ENCODE measurements at regions not wholly inside any gene's neighbourhood (a gene's known extent, or its start where the extent isn't known, plus 50 kb on each side); places are given as distances from the start of the nearest gene placed in this dataset.

DNA sequence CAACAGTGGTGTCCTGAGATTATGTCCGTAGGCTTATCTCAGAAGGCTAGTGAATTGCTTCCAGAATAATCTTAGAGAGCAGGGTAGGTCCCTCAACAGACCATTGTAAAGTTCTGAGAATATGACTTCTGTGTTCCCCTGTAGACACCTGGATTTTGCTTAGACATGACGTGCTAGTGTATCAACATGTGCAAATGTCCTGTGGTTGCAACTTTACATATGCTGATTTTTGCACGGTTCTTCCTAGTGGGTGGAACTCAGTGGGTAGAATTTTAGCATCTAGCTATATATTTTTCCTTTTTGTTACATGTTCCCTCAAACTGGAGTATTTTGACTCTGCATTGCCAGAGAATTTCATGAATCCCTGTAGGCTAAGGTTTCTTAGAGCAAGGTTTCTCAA, 459.2 kb downstream of the RNF144B start:
- H3K27me3 Mint-ChIP-seq (ENCODE audit: low read depth in 3 of 3) = no peaks in the 10 kb centered on the region
- H3K9me3 Mint-ChIP-seq = peaks cover 0 to 3% (median 2%) of the 10 kb centered on the region in 7 donors
- WGBS (ENCODE audit: insufficient coverage) = 94% methylated on average over 2 of the region's 3 CpGs
- Histone ChIP-seq H3K9ac (ENCODE audit: insufficient read depth, low read length, poor library complexity, severe bottlenecking) (no peak overlapping the region), H3K36me3 (replicated peaks in 1 of 2; ENCODE audit: control insufficient read depth in 1 of 2, insufficient read depth in 2 of 2, low read length in 2 of 2) (no peaks in the 10 kb centered on the region), H3K79me2 (ENCODE audit: insufficient read depth, low read length) (no peaks in the 10 kb centered on the region), H3K27ac (ENCODE audit: low read depth in 1 of 2, low read length in 2 of 2) (no peak overlapping the region), H3K27me3 (ENCODE audit: control insufficient read depth in 2 of 2, insufficient read depth in 2 of 2, low read length in 2 of 2) (no peaks in the 10 kb centered on the region), H3K4me3 (replicated peaks in 1 of 3; ENCODE audit: low read depth in 2 of 3, low read length in 3 of 3) (no peak overlapping the region), H4K20me1 (ENCODE audit: insufficient read depth, low read length) (no peaks in the 10 kb centered on the region), H3K9me3 (replicated peaks in 1 of 2; ENCODE audit: control insufficient read depth in 1 of 2, insufficient read depth in 1 of 2, low read length in 2 of 2) (peaks cover 0 to 5% of the 10 kb centered on the region in 2 donors), H2AFZ (ENCODE audit: insufficient read depth, low read depth, low read length, poor library complexity, severe bottlenecking) (no peak overlapping the region), H3K4me1 (ENCODE audit: control insufficient read depth in 1 of 2, insufficient read depth in 2 of 2, low read length in 2 of 2) (no peaks in the 10 kb centered on the region), H3K4me2 (replicated peaks; ENCODE audit: extremely low read depth, low read length, poor library complexity, severe bottlenecking) (no peak overlapping the region)
- DNase-seq = no peak
- no peak overlapping the region for H3K27ac Mint-ChIP-seq
- H3K36me3 Mint-ChIP-seq = no peaks in the 10 kb centered on the region
- H3K4me1 Mint-ChIP-seq = no peaks in the 10 kb centered on the region
- no peak overlapping the region for H3K4me3 Mint-ChIP-seq
- intact Hi-C loops (cut with micrococcal nuclease) = no loop called here
- TF ChIP-seq CTCF (IDR thresholded peaks at IDR 0.05) = no peak

DNA sequence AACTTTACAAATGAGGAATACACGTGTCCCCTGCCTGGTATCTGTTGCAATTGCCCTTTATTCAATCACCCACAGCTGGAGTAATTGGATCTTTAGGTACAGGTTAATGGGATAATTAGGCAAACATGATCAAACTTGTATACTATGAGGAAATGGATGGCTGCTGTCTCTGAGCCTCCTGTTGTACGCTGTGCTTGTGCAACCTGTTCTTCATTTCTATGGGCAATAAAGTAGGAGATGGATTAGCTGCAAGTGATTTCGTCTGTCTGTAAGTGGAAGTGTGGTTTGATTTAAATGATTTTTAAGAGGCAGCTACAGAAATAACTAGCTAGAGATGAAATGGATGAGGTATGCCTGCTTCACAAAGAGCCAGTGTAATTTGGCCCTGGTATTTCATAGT, 474.1 kb downstream of the RNF144B start:
- 0% methylated on average over 1 of the region's 3 CpGs for WGBS (ENCODE audit: insufficient coverage)

More for the DNA sequence above, 474.1 kb downstream of the RNF144B start:
- H3K4me1 ChIP-seq (ENCODE audit: control insufficient read depth in 1 of 2, insufficient read depth in 2 of 2, low read length in 2 of 2) = no peaks in the 10 kb centered on the region
- Mint-ChIP-seq H3K27ac (no peak overlapping the region), H3K4me1 (no peaks in the 10 kb centered on the region), H3K27me3 (ENCODE audit: low read depth in 3 of 3) (peaks cover 0 to 2% (median 0%) of the 10 kb centered on the region in 3 donors), H3K36me3 (no peaks in the 10 kb centered on the region), H3K4me3 (no peak overlapping the region), H3K9me3 (peaks cover 0 to 9% (median 6%) of the 10 kb centered on the region in 7 donors)
- TF ChIP-seq CTCF (IDR thresholded peaks at IDR 0.05) = no peak
- H3K27ac ChIP-seq (ENCODE audit: low read depth in 1 of 2, low read length in 2 of 2) = no peak overlapping the region
- no peak overlapping the region for H2AFZ ChIP-seq (ENCODE audit: insufficient read depth, low read depth, low read length, poor library complexity, severe bottlenecking)
- no peak overlapping the region for H3K4me3 ChIP-seq (replicated peaks in 1 of 3; ENCODE audit: low read depth in 2 of 3, low read length in 3 of 3)
- H4K20me1 ChIP-seq (ENCODE audit: insufficient read depth, low read length) = no peaks in the 10 kb centered on the region
- DNase-seq = no peak
- no peaks in the 10 kb centered on the region for H3K79me2 ChIP-seq (ENCODE audit: insufficient read depth, low read length)
- H3K4me2 ChIP-seq (replicated peaks; ENCODE audit: extremely low read depth, low read length, poor library complexity, severe bottlenecking) = no peak overlapping the region
- no peaks in the 10 kb centered on the region for H3K27me3 ChIP-seq (ENCODE audit: control insufficient read depth in 2 of 2, insufficient read depth in 2 of 2, low read length in 2 of 2)
- H3K36me3 ChIP-seq (replicated peaks in 1 of 2; ENCODE audit: control insufficient read depth in 1 of 2, insufficient read depth in 2 of 2, low read length in 2 of 2) = no peaks in the 10 kb centered on the region
- no peak overlapping the region for H3K9ac ChIP-seq (ENCODE audit: insufficient read depth, low read length, poor library complexity, severe bottlenecking)
- peaks cover 9 to 23% of the 10 kb centered on the region in 2 donors for H3K9me3 ChIP-seq (replicated peaks in 1 of 2; ENCODE audit: control insufficient read depth in 1 of 2, insufficient read depth in 1 of 2, low read length in 2 of 2)
- intact Hi-C loops (cut with micrococcal nuclease) = no loop called here

Measured in CD14-positive monocyte (primary cell).